Hypothalamus (tissue), 51 donors: ENCODE measurements at regions not wholly inside any gene's neighbourhood (a gene's known extent, or its start where the extent isn't known, plus 50 kb on each side); places are given as distances from the start of the nearest gene placed in this dataset.
"Not testable (repeated sequence)": the region's sequence is repeated elsewhere in the genome, so short reads cannot be mapped to it uniquely, and the experiment has no call there.

ENCODE experiments used
- DNase-seq, 51 donors: peaks; one replicate each; lab custom pipeline; 2025; lab: John Stamatoyannopoulos, UW

DNA sequence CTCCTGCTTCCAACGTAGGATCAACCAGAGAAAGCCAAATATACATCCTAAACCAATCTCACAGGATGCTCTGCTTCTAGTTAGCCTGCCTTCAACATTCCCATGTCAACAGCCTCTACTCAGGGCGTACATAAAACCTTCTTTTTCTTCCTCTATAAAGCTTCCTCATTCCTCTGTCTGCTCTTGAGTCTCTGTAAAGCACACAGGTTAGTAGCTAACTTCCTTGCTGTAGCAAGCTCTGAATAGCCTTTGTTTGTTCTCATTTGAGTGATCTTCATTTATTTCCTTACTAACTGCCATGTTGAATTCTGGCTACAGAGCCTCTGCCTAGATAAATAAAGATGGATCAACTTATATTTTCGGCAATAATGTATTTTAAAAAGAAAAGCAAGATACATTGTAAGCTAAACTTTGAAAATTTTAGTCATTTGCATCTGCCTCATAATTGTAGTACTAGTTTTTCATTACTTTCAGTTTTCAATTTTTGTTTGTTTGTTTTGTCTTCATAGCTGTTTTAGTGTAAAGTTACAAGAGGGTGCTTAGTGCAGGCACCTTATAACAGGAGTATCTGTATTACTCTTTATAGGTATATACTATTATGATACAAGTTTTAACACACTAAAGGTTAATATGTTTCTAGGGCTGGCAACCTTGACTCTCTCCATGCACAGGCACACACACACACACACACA, 498.2 kb downstream of the PYDC2 start:
- DNase-seq, result no peak

DNA sequence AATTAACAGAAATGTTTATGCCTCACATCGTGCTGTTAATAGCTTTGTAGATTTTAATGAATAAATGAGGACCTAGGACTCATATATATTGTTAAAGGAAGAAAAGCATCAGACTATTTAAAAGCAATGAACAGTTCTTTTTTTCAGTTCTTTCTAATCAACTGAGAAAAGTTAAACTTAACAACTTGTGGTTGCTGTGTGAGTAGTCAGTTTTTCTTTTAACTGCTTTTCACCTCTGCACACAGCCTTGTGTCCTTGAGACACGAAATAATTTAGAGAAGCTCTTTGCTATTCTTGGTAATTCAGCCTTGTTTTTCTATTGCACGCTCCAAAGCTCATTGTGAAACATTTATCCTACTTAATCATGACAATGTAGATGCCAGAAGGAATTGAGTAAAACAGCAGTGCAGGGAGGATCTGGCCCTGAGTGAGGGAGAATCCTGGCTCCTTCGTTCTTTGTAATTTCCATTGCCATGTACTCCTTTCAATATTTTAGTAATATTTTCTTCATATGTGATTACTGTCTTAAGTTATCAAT, 499.0 kb downstream of the PYDC2 start:
- no peak for DNase-seq

DNA sequence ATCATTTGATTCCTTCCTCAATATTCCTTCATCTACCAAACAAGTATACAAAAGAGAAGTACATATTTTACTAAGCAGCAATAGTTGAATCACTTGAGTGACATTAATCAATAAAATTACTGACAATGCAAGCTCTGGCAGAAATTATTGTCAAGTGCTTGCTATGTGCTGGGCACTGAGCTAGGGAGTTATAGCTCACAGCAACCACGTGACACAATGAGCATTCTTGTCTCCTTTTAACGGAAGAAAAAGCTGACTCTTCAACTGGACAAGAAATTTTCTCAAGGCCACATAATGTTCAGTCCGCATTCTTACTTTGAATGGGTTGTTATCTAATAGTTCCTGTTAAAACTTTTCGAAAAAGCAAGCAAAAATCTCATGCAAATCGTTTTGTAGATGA, 500.1 kb downstream of the PYDC2 start:
- no peak for DNase-seq

DNA sequence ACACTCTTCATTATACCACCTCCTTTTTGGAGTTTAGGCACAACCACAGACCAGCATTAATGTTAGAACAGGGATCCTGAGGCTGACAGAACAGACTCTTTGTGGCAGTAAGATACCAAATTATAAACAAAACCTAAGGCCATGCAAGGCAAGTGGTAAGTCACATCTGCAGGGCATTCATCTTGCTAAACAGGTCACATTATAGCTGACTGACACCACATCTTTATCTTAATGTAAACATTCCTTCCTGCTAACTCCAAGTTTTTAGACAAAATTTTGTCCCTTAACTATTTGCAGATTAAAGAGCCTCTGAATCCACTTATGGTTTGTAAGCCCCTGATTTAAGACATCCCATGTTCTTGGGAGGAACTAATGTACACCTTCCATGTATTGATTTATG, 500.6 kb downstream of the PYDC2 start:
- no peak for DNase-seq

DNA sequence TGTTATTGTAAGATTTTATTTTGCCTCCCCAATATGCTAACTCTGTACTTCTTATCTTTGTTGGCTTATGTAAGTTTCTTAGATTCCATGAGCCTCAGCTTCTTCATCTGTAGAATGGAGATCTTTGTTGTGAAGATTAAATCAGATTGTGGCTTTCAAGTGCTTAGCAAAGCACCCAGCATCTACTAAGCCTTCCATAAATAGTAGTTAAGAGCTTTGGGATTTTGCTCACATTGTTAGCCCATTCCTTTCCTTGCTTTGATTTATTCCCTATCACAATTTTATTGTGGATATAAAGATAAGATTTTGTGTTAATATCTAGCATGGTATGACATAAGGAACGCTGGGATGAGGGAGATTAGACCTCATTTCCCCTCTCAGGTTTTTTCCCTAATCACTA, 501.4 kb downstream of the PYDC2 start:
- DNase-seq, result no peak

DNA sequence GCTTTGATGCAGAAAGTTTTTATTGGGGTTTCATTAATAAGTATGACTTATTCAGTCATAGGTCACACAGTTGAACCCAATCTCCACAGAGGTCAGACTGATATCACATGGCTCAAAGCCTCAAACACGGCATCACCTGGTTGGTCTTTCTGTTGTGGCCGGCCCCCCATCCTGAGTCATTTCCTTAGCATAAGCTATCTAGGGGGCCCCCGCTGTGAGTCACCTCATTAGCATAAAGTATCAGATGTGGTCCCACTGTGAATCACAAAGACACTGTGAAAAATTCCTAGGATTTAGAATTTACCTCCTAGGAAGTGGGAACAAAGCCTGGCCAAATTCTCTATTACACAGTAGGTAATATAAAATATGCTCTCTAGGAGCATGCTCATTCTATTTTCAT, 502.2 kb downstream of the PYDC2 start:
- DNase-seq, result no peak

DNA sequence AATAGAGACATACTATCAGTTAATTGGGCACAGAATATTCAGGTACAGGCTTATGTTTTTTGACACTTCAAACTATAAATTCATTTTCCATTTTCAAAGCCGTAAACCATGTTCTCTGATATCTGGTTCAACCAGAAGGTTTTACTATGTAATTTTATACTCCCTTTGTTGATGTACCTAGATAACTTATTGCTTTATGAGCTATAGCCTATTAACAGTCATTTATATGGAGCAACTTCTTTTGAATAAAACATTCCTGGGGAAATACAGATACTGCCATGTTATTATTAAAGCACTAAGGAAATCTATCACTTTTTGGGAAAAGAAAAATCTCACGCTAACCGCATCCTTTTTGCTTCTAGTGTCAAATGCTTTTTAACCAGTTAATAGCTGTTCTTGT, 505.6 kb downstream of the PYDC2 start:
- DNase-seq, result no peak

DNA sequence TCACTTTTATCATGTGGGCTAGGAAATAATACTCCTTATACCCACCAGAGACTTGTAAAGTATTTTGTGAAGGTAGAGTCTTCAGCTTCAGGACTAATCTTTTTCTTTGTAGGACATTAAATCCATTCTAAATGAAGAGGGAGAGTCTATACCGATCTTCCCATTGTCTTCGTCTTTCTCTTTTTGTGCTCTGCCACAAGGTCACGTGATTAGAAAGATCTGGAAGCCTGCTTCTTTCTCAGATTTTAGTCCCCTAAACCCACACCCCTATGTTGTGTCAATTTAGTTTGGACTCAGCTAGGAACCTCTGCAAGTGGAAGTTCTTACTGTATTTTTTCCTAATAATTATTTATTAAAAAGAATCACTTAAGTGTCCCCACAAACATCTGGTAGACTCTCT, 507.3 kb downstream of the PYDC2 start:
- DNase-seq, result no peak

DNA sequence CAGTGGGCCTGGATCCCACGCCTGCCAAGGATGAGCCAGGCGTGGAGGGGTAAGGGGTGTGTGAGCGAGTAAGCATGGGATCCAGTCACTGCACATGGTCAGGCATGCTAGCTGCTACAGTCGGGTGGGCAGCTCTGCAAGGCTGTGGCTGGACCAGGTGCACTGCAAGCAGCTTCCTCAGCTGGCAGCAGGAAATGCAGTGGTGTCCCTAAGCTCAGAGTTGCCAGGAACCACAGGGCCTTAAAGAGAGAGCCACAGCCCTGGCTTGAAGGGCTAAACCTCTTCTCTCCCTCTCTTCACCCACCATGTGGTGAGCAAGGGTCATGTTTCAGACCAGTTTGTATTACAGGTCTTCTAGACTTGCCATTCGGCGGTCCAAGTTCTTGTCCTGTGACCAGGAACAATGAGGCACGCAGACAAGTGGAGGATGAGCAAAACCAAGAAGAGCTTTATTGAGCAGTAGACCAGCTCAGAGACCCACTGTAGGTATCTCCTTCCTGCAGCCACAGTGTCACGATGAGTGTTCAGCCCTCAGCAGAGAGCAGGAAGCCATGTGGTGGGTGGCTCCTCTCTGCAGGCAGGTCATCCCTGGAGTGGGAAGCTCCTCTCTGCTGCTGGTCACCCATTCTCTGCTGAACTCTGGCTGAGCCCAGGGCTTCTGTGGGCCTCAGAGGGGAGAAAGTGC, 511.9 kb downstream of the PYDC2 start:
- no peak for DNase-seq

DNA sequence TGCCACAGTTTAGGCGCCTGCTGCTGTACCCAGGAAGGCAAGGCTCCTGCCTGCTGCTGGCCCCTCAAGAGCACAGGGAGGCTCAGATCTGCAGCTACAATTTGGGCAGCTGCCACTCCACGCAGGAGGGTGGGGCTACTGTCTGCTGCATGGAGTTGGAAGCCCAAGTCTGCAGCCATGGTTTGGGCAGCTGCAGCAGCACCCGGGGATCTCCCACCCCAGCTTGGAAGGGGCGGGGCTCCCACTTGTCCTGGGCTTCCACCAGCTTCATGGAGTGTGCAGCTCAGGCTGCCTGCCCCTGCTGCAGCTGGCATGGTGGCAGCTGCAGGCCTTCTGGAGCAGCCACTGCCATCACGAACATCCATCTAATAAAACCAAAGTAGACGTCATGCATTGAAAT, 512.9 kb downstream of the PYDC2 start:
- no peak for DNase-seq

DNA sequence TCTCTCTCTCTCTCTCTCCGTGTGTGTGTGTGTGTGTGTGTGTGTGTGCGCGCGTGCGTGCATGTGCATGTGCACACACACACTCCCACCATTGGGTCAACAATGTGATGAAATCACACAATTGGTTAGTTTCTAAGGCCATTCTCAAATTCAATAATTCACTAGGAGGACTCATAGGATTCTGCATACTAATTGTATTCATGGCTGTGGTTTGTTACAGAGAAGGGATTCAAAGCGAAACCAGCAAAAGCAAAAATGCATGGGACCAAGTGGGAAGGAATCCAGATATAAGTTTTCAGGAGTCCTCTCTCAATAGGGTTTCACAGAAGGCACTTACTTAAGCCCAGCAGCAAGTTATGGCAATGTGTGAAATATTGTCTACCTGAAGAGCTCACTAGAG, 515.0 kb downstream of the PYDC2 start:
- no peak for DNase-seq

DNA sequence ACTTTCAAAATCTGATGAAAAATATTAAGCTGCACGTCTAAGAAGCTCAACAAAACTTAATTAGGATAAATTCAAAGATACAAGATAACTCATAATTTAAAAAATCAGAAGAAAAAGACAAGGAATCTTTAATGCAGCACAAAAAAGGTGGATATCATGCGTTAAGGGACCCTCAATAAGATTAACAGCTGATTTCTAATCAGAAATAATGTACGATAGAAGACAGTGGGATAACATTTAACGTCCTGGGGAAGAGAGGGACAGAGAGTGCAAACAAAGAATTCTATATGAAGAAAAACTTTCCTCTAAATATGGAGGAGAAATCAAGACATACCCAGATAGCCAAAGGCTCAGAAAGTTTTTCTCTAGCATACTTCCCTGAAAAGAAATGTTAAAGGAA, 519.5 kb downstream of the PYDC2 start:
- no peak for DNase-seq

DNA sequence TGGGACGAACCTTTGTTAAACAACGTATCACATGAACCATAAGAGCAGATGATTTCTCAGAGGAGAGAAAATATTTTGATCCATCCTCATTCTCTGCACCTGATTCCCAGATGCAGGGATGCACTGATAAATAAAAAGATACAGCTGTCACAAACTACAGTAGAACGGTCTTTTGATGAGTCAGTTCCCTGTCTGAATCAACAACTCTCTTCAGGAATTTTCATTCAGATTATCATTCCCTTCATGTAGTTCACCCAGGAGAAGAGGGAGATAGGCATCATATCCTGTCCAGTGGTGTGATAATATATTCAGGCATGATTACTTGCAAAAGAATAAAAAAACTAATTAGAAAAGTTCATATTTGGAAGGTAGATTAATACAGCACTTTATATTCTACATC, 521.5 kb downstream of the PYDC2 start:
- no peak for DNase-seq

DNA sequence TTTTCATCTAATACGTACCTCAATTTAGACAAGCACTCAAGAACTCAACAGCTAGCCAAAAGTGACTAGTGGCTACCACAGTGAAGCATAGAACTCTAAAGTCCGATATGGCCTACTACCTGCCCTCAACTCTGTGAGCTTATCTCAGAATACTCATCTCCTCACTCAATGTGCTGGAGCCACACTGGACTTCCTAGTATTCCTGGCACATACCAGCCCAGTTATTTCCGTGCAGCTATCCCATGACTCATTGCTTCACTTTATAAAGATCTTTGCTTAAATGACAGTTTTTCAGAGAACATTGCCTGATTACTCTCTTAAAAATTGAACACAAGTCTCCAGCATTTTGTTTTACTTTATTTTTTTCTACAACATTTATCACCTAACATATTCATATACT, 524.7 kb downstream of the PYDC2 start:
- DNase-seq, result no peak

DNA sequence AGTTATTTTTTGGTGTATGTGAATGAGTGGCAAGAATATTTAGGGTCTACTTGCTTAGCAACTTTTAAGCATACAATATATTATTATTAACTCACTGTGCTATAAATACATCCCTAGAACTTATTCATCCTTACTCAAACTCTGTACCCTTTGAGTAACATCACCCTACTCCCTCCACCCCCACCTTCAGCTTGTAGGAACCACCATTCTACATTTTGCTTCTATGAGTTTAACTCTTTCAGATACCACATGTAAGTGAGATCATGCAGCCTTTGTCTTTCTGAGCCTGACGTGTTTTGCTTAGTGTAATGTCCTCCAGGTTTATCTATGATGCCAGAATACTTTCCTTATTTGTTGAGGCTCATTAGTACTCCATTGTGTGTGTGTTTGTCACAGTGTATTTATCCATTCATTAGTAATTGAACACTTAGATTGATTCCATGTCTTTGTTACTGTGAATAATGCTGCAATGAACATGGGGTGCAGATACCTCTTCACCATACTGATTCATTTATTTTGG, 526.9 kb downstream of the PYDC2 start:
- DNase-seq, result no peak

DNA sequence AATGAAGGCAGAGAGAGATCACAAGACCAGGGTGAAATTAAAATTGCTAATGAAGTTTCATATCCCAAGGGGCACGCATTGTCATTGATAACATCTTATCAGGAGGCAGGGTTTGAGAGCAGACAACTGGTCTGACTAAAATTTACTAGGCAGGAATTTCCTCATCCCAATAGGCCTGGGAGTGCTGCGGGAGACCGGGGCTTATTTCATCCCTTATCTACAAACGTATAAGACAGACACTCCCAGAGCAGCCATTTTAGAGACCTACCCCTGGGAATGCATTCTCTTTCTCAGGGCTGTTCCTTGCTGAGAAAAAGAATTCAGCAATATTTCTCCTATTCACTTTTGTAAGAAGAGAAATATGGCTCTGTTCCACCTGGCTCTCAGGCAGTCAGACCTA, 533.0 kb downstream of the PYDC2 start:
- DNase-seq, result not testable (repeated sequence)

DNA sequence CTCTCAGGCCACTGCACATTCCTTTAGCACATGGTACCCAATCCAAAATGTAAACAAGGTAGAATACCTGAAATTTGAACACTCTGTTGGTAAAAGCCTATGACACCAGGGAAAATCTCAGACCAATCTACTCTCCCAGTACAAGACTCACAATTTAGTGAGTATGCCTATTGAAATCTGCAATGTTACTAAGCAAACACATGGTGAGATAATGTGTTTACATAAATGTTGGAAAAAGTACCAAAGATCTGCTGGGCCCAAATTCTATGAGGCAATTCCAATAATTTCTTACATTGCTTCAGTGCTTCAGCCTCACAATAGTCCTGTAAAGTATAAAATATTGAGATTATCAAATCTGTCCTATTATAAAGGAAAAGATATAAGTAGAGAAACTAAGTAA, 536.1 kb downstream of the PYDC2 start:
- DNase-seq, result no peak

DNA sequence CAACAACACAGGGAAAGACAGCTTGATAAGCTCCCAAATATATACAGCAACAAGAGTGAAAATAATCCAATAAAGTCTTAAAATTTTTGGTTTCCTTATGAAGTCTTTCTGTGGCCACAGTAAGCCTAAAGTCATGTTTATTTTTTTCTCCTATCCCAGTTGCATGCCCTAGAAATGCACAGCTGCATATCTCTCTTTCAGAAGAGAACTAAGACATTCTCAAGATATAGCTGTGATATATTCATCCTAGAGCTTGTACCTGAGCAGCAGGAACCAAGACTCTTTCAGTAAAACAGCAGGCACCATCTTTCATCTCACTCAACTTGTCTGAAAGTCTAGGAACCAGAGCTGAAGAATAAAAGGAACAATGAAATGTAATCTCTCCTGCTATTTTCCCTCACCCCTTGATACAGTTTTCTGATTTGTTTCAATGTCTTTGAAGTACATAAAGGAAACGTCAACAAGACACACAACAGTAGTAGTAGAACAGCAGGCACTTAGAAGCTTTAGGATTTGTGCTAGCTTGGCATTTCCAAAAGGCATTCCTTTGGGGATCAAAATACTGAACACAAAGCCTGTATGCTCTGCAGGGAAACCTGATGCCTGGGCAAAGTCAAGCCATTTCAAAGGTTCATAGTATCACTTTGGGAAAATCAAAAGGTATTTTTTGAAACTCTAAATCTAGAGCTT, 536.8 kb downstream of the PYDC2 start:
- DNase-seq, result no peak

DNA sequence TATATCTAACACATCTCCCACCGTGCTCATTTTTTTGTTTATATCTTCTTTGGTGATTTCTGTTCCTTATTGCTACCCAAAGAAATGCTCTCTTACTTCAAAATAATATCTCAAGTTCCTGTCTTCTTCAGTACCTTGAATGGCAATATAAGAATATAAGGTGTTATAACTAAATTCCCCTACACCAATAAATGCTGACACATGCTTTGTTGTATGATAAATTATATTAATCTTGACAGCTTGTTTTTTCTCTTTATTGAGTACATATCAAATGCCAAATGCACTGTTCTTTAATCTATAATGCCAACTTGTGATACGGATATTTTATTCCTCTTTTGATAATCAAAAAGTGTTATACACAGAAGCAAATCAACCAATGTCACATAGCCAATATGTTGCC, 540.3 kb downstream of the PYDC2 start:
- DNase-seq, result no peak

DNA sequence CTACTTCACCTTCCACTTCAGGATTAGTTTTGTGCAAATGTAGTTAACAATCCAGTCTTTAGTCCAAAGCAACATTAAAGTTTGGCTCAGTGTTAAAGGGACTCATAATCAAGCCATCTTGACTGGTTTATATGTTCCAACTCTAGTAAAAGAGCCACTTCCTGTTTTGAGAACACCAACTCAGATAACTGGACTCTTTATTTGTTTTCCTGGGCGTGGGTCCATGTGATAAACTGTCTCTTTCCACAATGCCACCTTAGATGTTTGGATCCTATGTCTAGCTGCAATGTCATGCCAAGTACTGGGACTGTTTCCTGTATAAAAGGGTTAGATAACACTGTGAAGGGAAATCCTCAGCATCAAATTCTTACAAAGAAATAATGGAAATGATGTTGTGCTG, 545.0 kb downstream of the PYDC2 start:
- no peak for DNase-seq

DNA sequence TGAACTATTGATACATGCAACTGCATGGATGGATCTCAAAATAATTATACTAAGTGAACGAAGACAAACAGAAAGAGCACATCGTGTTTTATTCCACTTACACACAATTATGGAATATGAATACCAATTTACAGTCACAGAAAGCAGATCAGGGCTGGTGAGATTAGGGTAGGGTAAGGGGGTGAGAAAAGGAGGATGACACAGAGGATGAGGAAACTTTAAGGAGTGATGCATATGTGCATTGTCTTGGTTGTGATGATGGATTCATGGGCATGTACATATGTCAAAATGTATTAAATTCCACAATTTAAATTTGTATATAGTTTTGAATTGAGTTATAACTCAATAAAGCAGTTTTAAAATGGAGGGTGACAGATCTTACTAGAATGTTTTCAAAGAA, 548.9 kb downstream of the PYDC2 start:
- DNase-seq, result no peak

DNA sequence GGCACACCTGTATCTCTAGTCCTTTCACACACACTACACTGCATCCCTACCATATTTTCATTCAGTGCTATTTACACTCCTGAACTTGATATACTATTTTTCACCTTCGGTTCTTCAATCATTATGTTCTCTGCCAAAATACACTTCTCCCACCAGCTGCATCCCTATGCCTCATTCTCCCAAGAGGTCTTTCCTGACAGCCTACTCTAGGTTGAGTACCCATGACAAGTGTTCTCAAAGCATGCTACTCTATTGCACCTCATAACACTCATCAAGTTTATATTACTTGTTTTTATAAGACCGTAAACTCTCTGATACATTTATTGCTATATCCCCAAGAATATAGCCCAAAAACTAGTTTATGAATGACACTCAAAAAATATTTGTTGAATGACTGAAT, 549.5 kb downstream of the PYDC2 start:
- DNase-seq, result no peak
